HEK293T (cell line): ENCODE measurements at regions not wholly inside any gene's neighbourhood (a gene's known extent, or its start where the extent isn't known, plus 50 kb on each side); places are given as distances from the start of the nearest gene placed in this dataset.

Source experiments
- ARNT ChIP-seq: fragments of 450-650 bp; IDR thresholded peaks from 2 replicates; pipeline ENCODE4 v1.6.1; 2017; ENCODE audit warnings: mild to moderate bottlenecking
- BHLHE40 ChIP-seq: fragments of 450-650 bp; IDR thresholded peaks from 2 replicates; pipeline ENCODE4 v1.6.1; 2016; ENCODE audit warnings: mild to moderate bottlenecking, moderate library complexity, borderline replicate concordance
- CTBP1 ChIP-seq: fragments of 450-650 bp; IDR thresholded peaks from 2 replicates; pipeline ENCODE4 v1.6.1; 2016; ENCODE audit warnings: borderline replicate concordance
- FOXA1 ChIP-seq: fragments of 450-650 bp; IDR thresholded peaks from 2 replicates; pipeline ENCODE4 v1.6.1; 2016; ENCODE audit warnings: mild to moderate bottlenecking
- FOXK2 ChIP-seq: fragments of 450-650 bp; IDR thresholded peaks from 2 replicates; pipeline ENCODE4 v1.6.1; 2016; ENCODE audit warnings: mild to moderate bottlenecking
- FOXM1 ChIP-seq: fragments of 450-650 bp; IDR thresholded peaks from 2 replicates; pipeline ENCODE4 v1.6.1; 2017; ENCODE audit warnings: mild to moderate bottlenecking, borderline replicate concordance
- HDGF ChIP-seq: fragments of 450-650 bp; IDR thresholded peaks from 2 replicates; pipeline ENCODE4 v1.6.1; 2017; ENCODE audit warnings: antibody characterized with exemption, borderline replicate concordance
- LEF1 ChIP-seq: fragments of 450-650 bp; IDR thresholded peaks from 2 replicates; pipeline ENCODE4 v1.6.1; 2017; ENCODE audit warnings: mild to moderate bottlenecking, borderline replicate concordance
- NFRKB ChIP-seq: fragments of 450-650 bp; IDR thresholded peaks from 2 replicates; pipeline ENCODE4 v1.6.1; 2016; ENCODE audit warnings: mild to moderate bottlenecking, moderate library complexity
- SP1 ChIP-seq: fragments of 450-650 bp; IDR thresholded peaks from 2 replicates; pipeline ENCODE4 v1.6.1; 2017
- SUZ12 ChIP-seq: fragments of 450-650 bp; IDR thresholded peaks from 2 replicates; pipeline ENCODE4 v1.6.1; 2016; ENCODE audit warnings: mild to moderate bottlenecking
- TARDBP ChIP-seq: fragments of 450-650 bp; IDR thresholded peaks from 2 replicates; pipeline ENCODE4 v1.6.1; 2016
- TF ChIP-seq, protein P1 (sequence below): fragments of 450-650 bp; IDR thresholded peaks from 2 replicates; pipeline ENCODE4 v1.6.1; 2016

GRCh38 chr9:126126807-126127206, 199.8 kb upstream of the MVB12B start:
- TF ChIP-seq SP1 = no peak
- no peak for TF ChIP-seq SUZ12
- TF ChIP-seq FOXK2 = no peak
- no peak for TF ChIP-seq NFRKB
- TF ChIP-seq CTBP1 = no peak
- TF ChIP-seq TARDBP = no peak
- no peak for TF ChIP-seq LEF1
- no peak for TF ChIP-seq FOXA1
- TF ChIP-seq BHLHE40 = no peak
- TF ChIP-seq, protein P1, sequence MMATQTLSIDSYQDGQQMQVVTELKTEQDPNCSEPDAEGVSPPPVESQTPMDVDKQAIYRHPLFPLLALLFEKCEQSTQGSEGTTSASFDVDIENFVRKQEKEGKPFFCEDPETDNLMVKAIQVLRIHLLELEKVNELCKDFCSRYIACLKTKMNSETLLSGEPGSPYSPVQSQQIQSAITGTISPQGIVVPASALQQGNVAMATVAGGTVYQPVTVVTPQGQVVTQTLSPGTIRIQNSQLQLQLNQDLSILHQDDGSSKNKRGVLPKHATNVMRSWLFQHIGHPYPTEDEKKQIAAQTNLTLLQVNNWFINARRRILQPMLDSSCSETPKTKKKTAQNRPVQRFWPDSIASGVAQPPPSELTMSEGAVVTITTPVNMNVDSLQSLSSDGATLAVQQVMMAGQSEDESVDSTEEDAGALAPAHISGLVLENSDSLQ = no peak
- no peak for TF ChIP-seq ARNT
- TF ChIP-seq HDGF = no peak
- TF ChIP-seq FOXM1 = no peak
